NCI-H2196 treated with DMSO at 0.1 percent for 48 hours (cell line): ENCODE measurements at regions not wholly inside any gene's neighbourhood (a gene's known extent, or its start where the extent isn't known, plus 50 kb on each side); places are given as distances from the start of the nearest gene placed in this dataset.

Experiments used
- DNase-seq: peaks from one replicate; lab custom pipeline; 2025; ENCODE audit not compliant: unreplicated experiment; lab: John Stamatoyannopoulos, UW

DNA sequence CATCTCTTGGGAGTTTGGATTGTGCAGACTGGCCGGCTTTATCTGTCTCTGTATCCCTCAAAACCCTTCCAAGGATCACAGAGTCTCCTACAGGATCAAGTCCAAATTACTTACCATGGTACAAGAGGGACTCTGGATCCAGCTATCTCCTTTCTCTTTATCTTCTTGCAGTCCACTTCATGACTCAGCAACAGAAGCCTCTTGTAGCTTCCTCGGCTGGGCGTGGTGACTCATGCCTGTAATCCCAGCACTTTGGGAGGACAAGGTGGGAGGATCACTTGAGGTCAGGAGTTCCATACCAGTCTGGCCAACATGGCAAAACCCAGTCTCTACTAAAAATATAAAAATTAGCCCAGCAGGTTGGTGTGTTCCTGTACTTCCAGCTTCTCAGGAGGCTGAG, 189.7 kb downstream of the BCAT1 start:
- no peak for DNase-seq

DNA sequence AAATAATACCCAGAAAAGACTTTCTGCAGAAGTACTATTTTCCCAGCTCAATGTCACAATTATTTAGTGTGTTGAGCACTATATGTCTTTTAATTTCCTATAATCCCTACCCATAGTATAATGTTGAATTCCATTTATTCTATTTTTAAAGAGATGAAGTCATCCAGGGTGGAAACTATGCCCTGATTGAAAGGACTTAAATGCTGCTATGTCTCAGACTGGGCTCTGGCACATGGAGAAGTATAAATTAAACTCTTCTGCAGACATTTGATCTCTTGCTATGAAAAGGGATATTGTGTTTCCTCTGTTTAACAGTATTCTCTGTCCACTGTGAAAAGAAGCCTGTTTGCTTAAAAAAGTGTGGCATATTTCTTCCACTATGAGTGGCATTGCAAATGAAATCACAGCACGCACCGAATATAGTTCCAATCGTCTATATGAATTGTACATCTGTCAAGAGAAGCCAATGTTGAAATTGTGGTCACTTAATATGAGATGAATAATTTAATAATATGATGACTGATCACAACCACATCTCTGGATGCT, 192.3 kb downstream of the BCAT1 start:
- no peak for DNase-seq

DNA sequence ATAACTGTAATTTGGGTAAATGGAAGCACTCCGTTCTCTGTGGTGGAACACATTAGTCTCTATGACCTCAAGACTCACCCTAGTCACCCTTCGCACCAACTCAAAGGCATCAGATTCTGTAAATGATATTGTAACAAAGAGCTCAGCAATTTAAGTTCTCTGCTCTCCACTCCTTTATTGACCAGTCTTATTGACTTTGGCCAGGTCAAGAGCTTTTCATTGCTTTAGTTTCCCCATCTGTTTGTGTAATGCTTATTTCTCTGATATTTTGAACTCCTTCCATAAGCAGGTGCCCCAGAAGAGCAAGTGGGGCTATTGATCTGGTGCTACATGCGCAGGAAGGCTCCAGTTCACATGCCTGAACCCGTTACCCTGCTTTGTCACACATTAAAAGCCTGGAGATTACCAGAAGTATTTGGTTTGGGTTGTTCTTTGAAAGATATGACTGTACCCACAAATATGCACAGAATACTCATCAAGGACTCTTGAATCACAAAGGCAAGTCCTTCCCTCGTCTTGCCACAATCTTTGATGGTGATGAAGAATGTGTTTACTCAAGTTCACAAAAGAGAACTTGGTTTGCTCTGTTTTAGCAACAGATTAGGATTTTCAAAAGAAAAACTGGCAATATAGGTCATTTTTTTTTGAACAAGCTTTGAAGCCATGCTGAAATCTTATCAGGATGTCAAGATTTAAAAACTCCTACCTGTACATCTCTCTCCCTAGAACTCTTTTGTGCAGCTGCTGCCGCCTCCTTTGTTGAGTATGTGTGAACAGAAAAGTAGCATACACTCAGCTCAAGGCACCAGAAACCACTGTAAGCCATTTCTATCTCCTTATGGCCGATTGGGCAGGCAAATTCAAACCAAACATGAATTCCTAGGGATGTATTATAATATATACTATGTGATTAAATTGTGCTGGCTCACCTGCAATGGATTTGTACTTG, 193.9 kb downstream of the BCAT1 start:
- peak; percentile 36 for DNase-seq

GRCh38 chr12:24752763-24753462, 196.0 kb downstream of the BCAT1 start:
- no peak for DNase-seq

- no peak for DNase-seq
Measured at GRCh38 chr12:24751181-24751580, 197.7 kb downstream of the BCAT1 start.

DNA sequence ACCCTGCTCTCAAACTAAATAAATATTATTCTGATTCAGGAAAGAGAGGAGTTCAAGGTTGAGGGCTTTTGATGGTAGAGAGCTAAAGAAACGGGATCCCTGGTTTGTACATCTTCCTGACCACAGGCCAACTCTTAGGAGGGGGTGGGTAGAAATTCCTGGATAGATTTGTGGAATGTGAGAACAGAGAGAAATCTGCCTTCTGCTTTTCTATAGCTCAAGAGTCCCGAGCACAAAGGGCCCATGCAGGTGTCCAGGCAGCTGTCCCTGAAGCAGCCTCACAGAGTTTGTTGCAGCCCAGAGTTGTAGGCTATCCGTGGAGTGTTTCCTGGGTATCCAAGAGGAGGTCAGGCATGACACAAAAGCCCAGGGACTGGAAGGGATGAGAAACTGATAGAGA, 198.6 kb downstream of the BCAT1 start:
- DNase-seq, result no peak

GRCh38 chr12:24749171-24749570, 199.7 kb downstream of the BCAT1 start:
- no peak for DNase-seq

DNA sequence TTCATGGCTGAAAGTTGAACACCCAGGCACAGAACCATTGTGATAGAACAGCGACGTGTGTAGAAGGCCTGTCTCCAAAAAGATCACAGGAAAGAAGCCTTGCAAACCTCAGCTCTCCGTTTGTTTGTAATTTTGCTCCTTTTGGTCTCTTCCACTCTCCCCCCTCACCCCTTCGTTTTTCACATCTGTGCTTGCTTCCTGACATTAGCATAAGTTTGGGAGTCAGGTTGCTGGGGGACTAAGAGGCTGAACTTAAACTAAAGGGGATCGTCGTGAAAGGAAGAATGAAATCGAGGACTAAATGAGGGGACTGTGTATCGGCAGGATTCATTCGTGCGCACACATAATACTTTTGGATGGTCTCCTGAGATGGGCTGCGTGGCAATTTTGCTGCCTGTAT, 200.6 kb downstream of the BCAT1 start:
- DNase-seq, result no peak

DNA sequence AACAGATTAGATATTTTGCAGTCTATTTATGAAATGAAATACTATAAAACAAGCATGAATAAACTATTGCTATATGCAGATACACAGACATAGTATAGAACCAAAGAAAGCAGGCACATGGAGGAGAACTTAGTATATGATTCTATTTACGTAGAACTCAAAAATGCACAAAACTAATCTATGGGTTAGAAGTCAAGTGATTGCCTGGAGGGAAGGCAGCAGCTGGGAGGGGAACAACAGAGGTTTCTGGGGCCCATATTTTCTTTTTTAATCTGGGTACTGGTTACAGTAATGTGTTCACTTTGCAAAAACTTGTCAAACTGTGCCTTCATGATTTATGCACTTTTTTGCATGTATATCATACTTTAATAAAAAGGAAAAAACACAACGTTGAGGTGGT, 202.0 kb downstream of the BCAT1 start:
- no peak for DNase-seq

DNA sequence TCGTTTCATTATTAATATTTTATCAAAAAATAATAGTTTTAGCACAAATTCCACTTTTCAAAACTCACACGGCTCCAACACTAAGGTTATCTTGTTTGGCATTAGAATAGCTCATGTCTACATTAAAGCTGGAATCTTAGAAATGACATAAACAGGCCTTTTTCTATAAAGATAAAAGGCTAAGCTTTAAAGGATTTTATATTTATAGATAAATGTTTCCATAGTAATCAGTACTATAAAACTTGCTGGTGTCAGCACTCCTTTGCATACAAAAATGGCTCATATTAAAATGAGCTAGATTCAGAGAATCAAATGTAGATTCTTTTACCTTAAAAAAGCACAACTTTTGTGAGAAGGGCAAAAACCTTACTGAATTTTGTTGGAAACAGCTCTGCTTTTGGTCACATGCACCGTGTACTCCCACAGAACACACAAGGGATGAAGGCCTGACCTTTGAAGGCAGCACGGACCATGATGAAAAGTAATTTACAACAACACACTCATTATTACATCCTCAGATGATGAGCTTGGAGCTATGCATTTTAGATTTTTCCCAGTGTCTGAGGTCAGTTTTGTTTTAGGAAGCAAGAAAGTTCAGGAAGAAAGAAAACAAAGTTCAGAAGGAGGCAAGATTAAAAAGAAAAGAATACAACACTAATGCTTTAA, 202.8 kb downstream of the BCAT1 start:
- no peak for DNase-seq

GRCh38 chr12:24743941-24744793, 204.7 kb downstream of the BCAT1 start:
- no peak for DNase-seq

- DNase-seq, result no peak
Measured at GRCh38 chr12:24742378-24742777, 206.5 kb downstream of the BCAT1 start.

DNA sequence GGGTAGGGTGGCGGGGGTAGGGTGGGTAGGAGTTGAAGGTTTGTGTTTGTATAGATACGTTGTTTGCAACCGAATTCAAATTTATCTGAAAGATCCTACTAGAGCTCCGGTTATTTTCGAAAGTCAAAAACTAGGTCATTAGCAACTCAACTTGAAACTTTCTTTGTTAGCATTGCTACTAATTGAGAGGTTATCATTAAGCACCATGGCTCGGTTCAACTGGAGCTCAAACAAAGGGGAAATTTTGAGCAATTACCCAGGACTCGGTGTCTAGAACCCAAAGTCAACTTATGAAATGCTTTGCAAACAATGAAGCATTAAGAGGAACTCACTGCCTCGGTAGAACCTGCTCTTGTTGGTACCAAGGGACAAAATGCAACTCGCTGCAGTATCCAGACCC, 207.7 kb downstream of the BCAT1 start:
- no peak for DNase-seq

- no peak for DNase-seq
Measured at GRCh38 chr12:24739106-24739779, 209.7 kb downstream of the BCAT1 start.

DNA sequence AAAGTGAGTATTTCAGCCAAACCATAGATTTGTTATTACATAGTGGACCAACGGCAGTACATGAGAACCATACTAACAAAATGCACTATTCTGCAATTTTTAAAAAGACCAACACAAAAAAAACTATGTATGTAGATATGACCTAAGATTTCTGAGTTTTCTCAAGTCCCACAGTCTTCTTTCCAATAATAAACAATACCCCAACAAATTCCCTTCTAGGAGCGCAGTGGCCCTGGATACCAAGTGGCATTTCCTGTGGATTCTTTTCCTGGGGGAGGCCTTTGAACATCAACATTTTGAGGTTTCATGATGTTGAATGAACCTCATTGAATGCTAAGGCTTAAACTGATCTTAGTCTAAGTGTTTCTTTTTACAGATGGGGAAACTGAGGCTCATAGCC, 210.5 kb downstream of the BCAT1 start:
- DNase-seq, result no peak

GRCh38 chr12:24731596-24731995, 217.3 kb downstream of the BCAT1 start:
- no peak for DNase-seq

DNA sequence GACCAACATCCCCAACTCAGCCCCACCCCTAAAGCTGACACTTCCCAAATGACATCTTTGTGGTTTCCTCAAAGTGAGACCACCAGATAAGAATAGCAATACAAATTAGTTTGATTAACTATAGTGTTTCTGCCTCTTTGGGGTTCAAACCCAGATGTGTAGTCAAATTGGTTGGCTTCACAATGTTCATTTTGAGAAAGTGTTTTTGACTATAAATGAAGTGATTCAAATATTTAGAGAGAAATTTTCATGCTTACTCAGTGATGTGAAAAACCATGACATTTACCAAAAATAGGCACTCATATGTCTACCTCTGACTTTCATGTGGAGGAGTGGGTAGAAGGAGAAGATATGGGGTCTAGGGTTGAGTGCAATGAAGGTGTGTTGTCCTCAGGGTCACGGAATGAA, 218.4 kb downstream of the BCAT1 start:
- DNase-seq, result no peak

DNA sequence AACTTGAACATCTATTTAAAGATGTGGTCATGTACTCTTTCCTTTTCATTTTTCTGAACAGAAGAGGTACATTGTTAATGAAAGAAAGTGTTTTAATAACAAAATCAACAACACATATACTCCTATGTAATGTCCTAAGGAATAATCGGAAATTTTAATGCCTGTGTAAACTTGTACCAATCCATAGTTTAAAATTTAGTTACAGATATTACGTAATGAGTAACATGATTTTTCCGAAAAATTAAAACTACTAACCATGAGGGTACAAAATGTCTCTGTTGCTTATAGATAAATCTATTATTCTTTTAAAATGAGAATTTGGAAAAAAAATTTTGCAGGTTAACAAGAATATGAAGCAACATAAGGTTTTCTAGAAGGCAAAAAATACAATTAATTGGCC, 220.1 kb downstream of the BCAT1 start:
- no peak for DNase-seq

GRCh38 chr12:24728366-24728765, 220.5 kb downstream of the BCAT1 start:
- peak; percentile 43 for DNase-seq

GRCh38 chr12:24725616-24726015, 223.3 kb downstream of the BCAT1 start:
- DNase-seq, result no peak
